ENCODE measurements at regions not wholly inside any gene's neighbourhood (a gene's known extent, or its start where the extent isn't known, plus 50 kb on each side); places are given as distances from the start of the nearest gene placed in this dataset.

DNA sequence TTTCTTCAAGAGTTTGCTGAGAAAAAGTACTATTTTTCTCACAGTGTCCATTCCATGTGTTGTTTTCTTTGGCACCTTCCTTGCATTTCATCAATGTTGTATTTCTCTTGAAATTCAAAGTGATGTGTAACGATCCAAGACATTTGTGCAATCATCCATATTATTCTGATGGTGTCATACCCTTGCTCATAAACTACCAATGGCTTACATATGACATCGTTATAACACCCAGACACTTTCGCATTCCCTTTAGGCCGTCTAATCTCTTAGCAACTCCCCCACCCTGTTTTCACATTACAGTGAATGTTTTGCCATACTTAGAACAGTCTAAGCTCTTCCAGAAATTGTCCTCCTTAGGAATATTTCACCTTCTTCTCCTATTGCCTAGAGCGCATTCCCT is 1779.0 kb downstream of the PCDH7 start:
- no peak overlapping the region for H2BK15ac ChIP-seq (ENCODE audit: low read length)
- no peak overlapping the region for H2BK5ac ChIP-seq (ENCODE audit: low read depth, low read length)
- no peak overlapping the region for H3K4ac ChIP-seq (replicated peaks; ENCODE audit: insufficient read length, low read depth, low read length)
- POLR2A ChIA-PET (ENCODE audit: partially characterized antibody): no interaction called here
- no peak overlapping the region for H2AK5ac ChIP-seq (ENCODE audit: low read depth, low read length)
- no peak overlapping the region for H3K14ac ChIP-seq (ENCODE audit: insufficient read length)
- no peak overlapping the region for H2BK120ac ChIP-seq (replicated peaks; ENCODE audit: low read depth, low read length)
- H3K18ac ChIP-seq (ENCODE audit: extremely low read depth, low read length): no peak overlapping the region
- 97% methylated on average over 5 of the region's 5 CpGs; no CpG with 5 or more reads in 1 of the 2 experiments for WGBS, 2 experiments (ENCODE audit: extremely low coverage in 1 of 2, insufficient coverage in 1 of 2, insufficient read length in 1 of 2, insufficient replicate concordance in 2 of 2, low coverage in 1 of 2, low lambda C conversion rate in 2 of 2, missing lambda C conversion rate in 1 of 2)
- no peaks in the 10 kb centered on the region for H3K9me3 ChIP-seq (ENCODE audit: insufficient read depth in 2 of 2, low read depth in 1 of 2, low read length in 1 of 2)
- H3K23me2 ChIP-seq (ENCODE audit: low read depth, low read length): no peaks in the 10 kb centered on the region
- no peak overlapping the region for H3K4me3 ChIP-seq (ENCODE audit: extremely low read depth in 1 of 4, insufficient read depth in 2 of 4, low read depth in 3 of 4, low read length in 4 of 4)
- CTCF ChIA-PET (ENCODE audit: partially characterized antibody): no interaction called here
- no peak for DNase-seq (ENCODE audit: low read depth in 1 of 2, low spot score in 2 of 2)
- no peaks in the 10 kb centered on the region for H3K79me1 ChIP-seq (ENCODE audit: low read depth, low read length)
- no peaks in the 10 kb centered on the region for H3K36me3 ChIP-seq (ENCODE audit: control insufficient read depth in 2 of 4, insufficient read depth in 4 of 4, low read length in 3 of 4)
- H2BK20ac ChIP-seq (ENCODE audit: low read length): no peak overlapping the region
- no peaks in the 10 kb centered on the region for H3K79me2 ChIP-seq (ENCODE audit: control insufficient read depth in 1 of 2, insufficient read depth in 2 of 2, low read length in 2 of 2)
- H3K23ac ChIP-seq (ENCODE audit: insufficient read length): no peak overlapping the region
- no peak overlapping the region for H4K8ac ChIP-seq (ENCODE audit: extremely low read depth, insufficient read depth, low read length)
- H4K91ac ChIP-seq (replicated peaks; ENCODE audit: insufficient read length, low read length): no peak overlapping the region
- no peak overlapping the region for H3K56ac ChIP-seq (replicated peaks; ENCODE audit: insufficient read length, low read depth, low read length)
- no peak overlapping the region for H3K4me2 ChIP-seq (ENCODE audit: insufficient read depth in 1 of 2, low read depth in 2 of 2, low read length in 2 of 2)
- no peaks in the 10 kb centered on the region for H3K27me3 ChIP-seq (replicated peaks in 1 of 4; ENCODE audit: control insufficient read depth in 3 of 4, extremely low read depth in 1 of 4, insufficient read depth in 3 of 4, low read length in 3 of 4)
- no peak overlapping the region for H2AFZ ChIP-seq (ENCODE audit: low read length)
- no peak overlapping the region for H3K27ac ChIP-seq (ENCODE audit: low read depth, low read length)
- no peaks in the 10 kb centered on the region for H3K4me1 ChIP-seq (replicated peaks in 1 of 4; ENCODE audit: control insufficient read depth in 3 of 4, insufficient read depth in 4 of 4, low read length in 3 of 4)
- no peak for FAIRE-seq
- H4K5ac ChIP-seq (ENCODE audit: insufficient read length, low read depth, low read length): no peak overlapping the region
- no peak overlapping the region for H3K9ac ChIP-seq (replicated peaks in 1 of 4; ENCODE audit: extremely low read depth in 1 of 4, low read depth in 3 of 4, low read length in 3 of 4)
- no peaks in the 10 kb centered on the region for H4K20me1 ChIP-seq (replicated peaks in 1 of 2; ENCODE audit: control insufficient read depth in 1 of 2, insufficient read depth in 2 of 2, low read length in 2 of 2)
- H2BK12ac ChIP-seq (ENCODE audit: low read depth, low read length): no peak overlapping the region
- TF ChIP-seq HDAC2 (IDR thresholded peaks at IDR 0.05; ENCODE audit: borderline replicate concordance in 1 of 2, low read depth in 2 of 2, low read length in 2 of 2) (no peak), EGR1 (IDR thresholded peaks at IDR 0.05; ENCODE audit: borderline replicate concordance, low read depth, low read length) (no peak), SIN3A (conservative IDR thresholded peaks at IDR 0.05 in 1 of 2, IDR thresholded peaks at IDR 0.05 in 1 of 2; ENCODE audit: low read depth in 1 of 2, low read length in 2 of 2) (no peak), EZH2 (IDR thresholded peaks at IDR 0.05; ENCODE audit: low read depth, low read length, severe bottlenecking) (no peak), POLR2A (IDR thresholded peaks at IDR 0.05; ENCODE audit: control extremely low read depth in 1 of 2, low read depth in 2 of 2, low read length in 2 of 2) (no peak), TCF12 (IDR thresholded peaks at IDR 0.05; ENCODE audit: low read depth, low read length) (no peak), HDAC6 (IDR thresholded peaks at IDR 0.05; ENCODE audit: low read depth, low read length) (no peak)
- TF ChIP-seq, protein P1, sequence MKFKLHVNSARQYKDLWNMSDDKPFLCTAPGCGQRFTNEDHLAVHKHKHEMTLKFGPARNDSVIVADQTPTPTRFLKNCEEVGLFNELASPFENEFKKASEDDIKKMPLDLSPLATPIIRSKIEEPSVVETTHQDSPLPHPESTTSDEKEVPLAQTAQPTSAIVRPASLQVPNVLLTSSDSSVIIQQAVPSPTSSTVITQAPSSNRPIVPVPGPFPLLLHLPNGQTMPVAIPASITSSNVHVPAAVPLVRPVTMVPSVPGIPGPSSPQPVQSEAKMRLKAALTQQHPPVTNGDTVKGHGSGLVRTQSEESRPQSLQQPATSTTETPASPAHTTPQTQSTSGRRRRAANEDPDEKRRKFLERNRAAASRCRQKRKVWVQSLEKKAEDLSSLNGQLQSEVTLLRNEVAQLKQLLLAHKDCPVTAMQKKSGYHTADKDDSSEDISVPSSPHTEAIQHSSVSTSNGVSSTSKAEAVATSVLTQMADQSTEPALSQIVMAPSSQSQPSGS (IDR thresholded peaks at IDR 0.05; ENCODE audit: low read length): no peak
